Thyroid gland (tissue), 4 donors: ENCODE measurements at regions not wholly inside any gene's neighbourhood (a gene's known extent, or its start where the extent isn't known, plus 50 kb on each side); places are given as distances from the start of the nearest gene placed in this dataset.

Experiments used
- DNase-seq, 2 donors: peaks; one replicate each; pipeline ENCODE4 v3.0.0-alpha.2; 2019
- H3K27ac ChIP-seq, 3 donors: fragments of 200-600 bp; sonication (generic); 1 replicate in 2 of 3; 2 replicates in 1 of 3; pipeline ENCODE4 v1.5.1; 2016 to 2019; ENCODE audit warnings: mild to moderate bottlenecking in 1 of 3, moderate library complexity in 1 of 3
- H3K27me3 ChIP-seq: fragments of 200-600 bp; sonication (generic); one replicate; pipeline ENCODE4 v1.5.1; 2019
- H3K36me3 ChIP-seq, 2 donors: fragments of 200-600 bp; sonication (generic); one replicate each; pipeline ENCODE4 v1.5.1; 2016 to 2019
- H3K4me1 ChIP-seq, 2 donors: fragments of 200-600 bp; sonication (generic); one replicate each; pipeline ENCODE4 v1.5.1; 2017 to 2019
- H3K4me3 ChIP-seq, 3 donors: fragments of 200-600 bp; sonication (generic); replicated peaks in 1 of 3; 1 replicate in 2 of 3; 2 replicates in 1 of 3; pipeline ENCODE4 v1.5.1; 2016; ENCODE audit warnings: mild to moderate bottlenecking in 1 of 3
- H3K9me3 ChIP-seq: fragments of 200-600 bp; sonication (generic); one replicate; pipeline ENCODE4 v1.5.1; 2017
- CTCF ChIP-seq, 6 experiments: fragments of 200-600 bp in 3 of 6; fragments of 450-650 bp in 3 of 6; sonication (generic) in 3 of 6; IDR thresholded peaks; one replicate each; pipeline ENCODE4 v1.5.1; 2016 to 2019; ENCODE audit warnings: antibody characterized with exemption in 6 of 6, mild to moderate bottlenecking in 2 of 6, inconsistent platforms in 1 of 6, moderate library complexity in 1 of 6
- POLR2A ChIP-seq, 2 donors: fragments of 450-650 bp; IDR thresholded peaks; one replicate each; pipeline ENCODE4 v1.6.1; 2017; ENCODE audit warnings: antibody characterized with exemption in 2 of 2, mild to moderate bottlenecking in 2 of 2, moderate library complexity in 1 of 2
- WGBS, 2 donors: methylation state at CpG; one replicate each; pipeline ENCODE4 v1.1.5; 2017; 5-methylcytosine and 5-hydroxymethylcytosine counted together
- intact Hi-C: fragments of 100-400 bp; cut with DNase I; formaldehyde crosslinking; loops from one replicate; pipeline ENCODE4 v1.15.1; 2023

DNA sequence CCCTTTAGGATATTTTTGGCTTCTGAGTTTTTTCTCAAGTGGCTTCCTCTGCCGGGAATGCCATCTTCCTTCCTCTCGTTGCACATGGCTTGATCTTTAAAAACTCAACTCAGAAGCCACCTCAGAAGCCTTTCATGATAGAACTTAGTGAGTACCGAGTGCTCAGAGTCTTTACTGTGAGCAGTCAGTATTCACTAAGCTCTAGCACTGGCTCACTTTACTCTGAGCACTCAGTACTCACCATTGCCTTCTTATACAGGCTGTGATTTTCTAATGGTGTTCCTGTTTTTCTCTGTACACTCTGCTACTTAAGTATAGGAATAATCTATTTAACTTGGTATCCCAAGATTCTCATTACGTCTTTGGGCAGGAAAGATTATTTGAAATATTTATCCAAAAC is 116.2 kb downstream of the PFDN4 start:
- Histone ChIP-seq H3K27ac (no peak overlapping the region), H3K4me3 (no peak overlapping the region), H3K4me1 (no peaks in the 10 kb centered on the region), H3K27me3 (no peaks in the 10 kb centered on the region), H3K9me3 (no peaks in the 10 kb centered on the region), H3K36me3 (no peaks in the 10 kb centered on the region)
- intact Hi-C loops, result no loop called here
- TF ChIP-seq CTCF (IDR thresholded peaks at IDR 0.05), result no peak
- TF ChIP-seq POLR2A (IDR thresholded peaks at IDR 0.05), result no peak
- 48 to 55% methylated on average over 4 of the region's 4 CpGs for WGBS, 2 donors
- DNase-seq, result no peak

DNA sequence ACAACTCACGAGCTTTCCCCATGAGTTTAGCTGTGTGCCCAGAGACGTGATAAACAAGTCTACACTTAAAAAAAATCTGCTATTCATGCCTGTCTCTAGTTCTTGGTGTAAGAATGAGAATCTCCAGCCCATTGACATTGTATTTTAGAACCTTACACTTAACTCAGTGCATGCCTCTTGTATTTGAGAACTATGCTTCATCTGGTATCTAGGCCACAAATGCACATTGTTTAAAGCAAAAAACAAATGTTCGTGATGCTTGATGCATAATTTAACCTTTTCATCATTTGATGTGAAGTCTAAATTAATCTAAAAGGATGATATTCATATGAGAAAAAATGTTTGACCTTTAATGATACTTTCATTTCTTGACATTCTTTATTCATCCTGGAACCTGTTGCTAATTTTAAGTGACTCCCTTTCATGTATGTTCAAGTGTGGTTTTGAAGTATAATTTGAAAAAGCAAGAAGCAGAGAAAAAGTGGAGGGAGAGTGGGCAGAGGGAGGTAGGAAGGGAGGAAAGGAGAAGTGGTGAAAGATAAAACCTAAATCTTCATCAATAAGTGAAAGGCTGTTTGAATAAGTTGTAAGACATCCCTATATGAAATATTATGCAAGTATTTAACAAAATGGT is 116.9 kb downstream of the PFDN4 start:
- H3K36me3 ChIP-seq, result no peaks in the 10 kb centered on the region
- H3K4me3 ChIP-seq, result no peak overlapping the region
- 85 to 87% methylated on average over 3 of the region's 3 CpGs for WGBS, 2 donors
- no peak overlapping the region for H3K27ac ChIP-seq
- intact Hi-C loops, result no loop called here
- H3K4me1 ChIP-seq, result no peaks in the 10 kb centered on the region
- no peak for DNase-seq
- no peaks in the 10 kb centered on the region for H3K27me3 ChIP-seq
- no peaks in the 10 kb centered on the region for H3K9me3 ChIP-seq
- TF ChIP-seq CTCF (IDR thresholded peaks at IDR 0.05) (no peak), POLR2A (IDR thresholded peaks at IDR 0.05) (no peak)

DNA sequence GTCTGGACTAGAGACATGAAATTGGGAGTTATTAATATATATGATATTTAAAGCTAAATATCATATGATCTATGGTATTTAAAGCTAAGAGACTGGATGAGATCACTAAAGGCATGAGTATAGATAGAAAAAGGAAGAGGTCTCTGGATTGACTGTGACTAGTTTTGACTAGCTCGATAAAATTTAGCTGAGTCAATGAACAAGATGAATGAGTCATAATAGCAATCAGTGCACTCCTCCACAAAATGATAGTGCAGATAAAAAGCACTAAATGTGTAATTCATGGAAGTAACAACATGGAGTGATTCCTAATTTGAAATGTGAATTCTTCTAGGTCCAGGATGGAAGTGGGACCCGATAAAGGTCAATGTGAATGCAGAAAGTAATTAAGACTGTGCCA is 127.4 kb downstream of the PFDN4 start:
- H3K27ac ChIP-seq, result no peak overlapping the region
- 90 to 91% methylated on average over 2 of the region's 2 CpGs for WGBS, 2 donors
- DNase-seq, result no peak

GRCh38 chr20:54337144-54337543 is 129.3 kb downstream of the PFDN4 start:
- intact Hi-C loops, result no loop called here
- no peak overlapping the region for H3K27ac ChIP-seq
- no peak for DNase-seq
- H3K4me1 ChIP-seq, result no peaks in the 10 kb centered on the region
- no peaks in the 10 kb centered on the region for H3K27me3 ChIP-seq
- WGBS, 2 donors, result 98 to 100% methylated on average over 1 of the region's 1 CpG
- TF ChIP-seq CTCF (IDR thresholded peaks at IDR 0.05), result no peak
- no peak for TF ChIP-seq POLR2A (IDR thresholded peaks at IDR 0.05)
- no peaks in the 10 kb centered on the region for H3K9me3 ChIP-seq
- no peak overlapping the region for H3K4me3 ChIP-seq
- no peaks in the 10 kb centered on the region for H3K36me3 ChIP-seq

More for the DNA sequence above, 127.4 kb downstream of the PFDN4 start:
- H3K9me3 ChIP-seq, result no peaks in the 10 kb centered on the region
- no peaks in the 10 kb centered on the region for H3K36me3 ChIP-seq
- TF ChIP-seq CTCF (IDR thresholded peaks at IDR 0.05) (no peak), POLR2A (IDR thresholded peaks at IDR 0.05) (no peak)
- no peaks in the 10 kb centered on the region for H3K4me1 ChIP-seq
- H3K27me3 ChIP-seq, result no peaks in the 10 kb centered on the region
- H3K4me3 ChIP-seq, result no peak overlapping the region
- intact Hi-C loops, result no loop called here

GRCh38 chr20:54339093-54339492 is 131.2 kb downstream of the PFDN4 start:
- Histone ChIP-seq H3K36me3 (no peaks in the 10 kb centered on the region), H3K4me1 (no peaks in the 10 kb centered on the region), H3K9me3 (no peaks in the 10 kb centered on the region), H3K4me3 (no peak overlapping the region), H3K27ac (no peak overlapping the region), H3K27me3 (no peaks in the 10 kb centered on the region)
- TF ChIP-seq POLR2A (IDR thresholded peaks at IDR 0.05) (no peak), CTCF (IDR thresholded peaks at IDR 0.05) (no peak)
- DNase-seq, result no peak
- 82 to 92% methylated on average over 7 of the region's 7 CpGs for WGBS, 2 donors
- intact Hi-C loops, result no loop called here
